Mucosa of descending colon (tissue), 3 donors: ENCODE measurements at regions not wholly inside any gene's neighbourhood (a gene's known extent, or its start where the extent isn't known, plus 50 kb on each side); places are given as distances from the start of the nearest gene placed in this dataset.

Experiments
- ATAC-seq: fragments of 200-7000 bp; cut with Tn5 transposase; one replicate; pipeline ENCODE4 v1.9.1; 2020; ENCODE audit warnings: mild to moderate bottlenecking, moderate library complexity
- DNase-seq, 3 donors: peaks; one replicate each; pipeline ENCODE4 v3.0.0-alpha.2; 2020
- H3K36me3 ChIP-seq: fragments of 200-600 bp; one replicate; pipeline ENCODE4 v1.8.0; 2021; ENCODE audit warnings: low read depth, mild to moderate bottlenecking
- H3K4me1 ChIP-seq: fragments of 200-600 bp; one replicate; pipeline ENCODE4 v1.8.0; 2021; ENCODE audit warnings: low read depth, mild to moderate bottlenecking
- H3K4me3 ChIP-seq: fragments of 200-600 bp; one replicate; pipeline ENCODE4 v1.8.0; 2021; ENCODE audit warnings: mild to moderate bottlenecking
- H3K9me3 ChIP-seq: fragments of 200-600 bp; one replicate; pipeline ENCODE4 v1.8.0; 2021; ENCODE audit warnings: mild to moderate bottlenecking
- CTCF ChIP-seq: fragments of 200-600 bp; IDR thresholded peaks from one replicate; pipeline ENCODE4 v1.8.0; 2022; ENCODE audit warnings: antibody characterized with exemption, mild to moderate bottlenecking
- intact Hi-C, 2 donors: fragments of 100-400 bp; cut with DNase I in 1 of 2; cut with micrococcal nuclease in 1 of 2; formaldehyde crosslinking; loops; one replicate each; pipeline versions ENCODE4 v1.11.0 to v1.11.1; 2022; cut with DNase I, micrococcal nuclease
- donor health status: DM: no; HTN: no; CAD: no; lungs with moderate emphysema.
- donor health status: DM: no; HTN: no; CAD: no.
- donor health status: DM: no; HTN: yes; CAD: no.

DNA sequence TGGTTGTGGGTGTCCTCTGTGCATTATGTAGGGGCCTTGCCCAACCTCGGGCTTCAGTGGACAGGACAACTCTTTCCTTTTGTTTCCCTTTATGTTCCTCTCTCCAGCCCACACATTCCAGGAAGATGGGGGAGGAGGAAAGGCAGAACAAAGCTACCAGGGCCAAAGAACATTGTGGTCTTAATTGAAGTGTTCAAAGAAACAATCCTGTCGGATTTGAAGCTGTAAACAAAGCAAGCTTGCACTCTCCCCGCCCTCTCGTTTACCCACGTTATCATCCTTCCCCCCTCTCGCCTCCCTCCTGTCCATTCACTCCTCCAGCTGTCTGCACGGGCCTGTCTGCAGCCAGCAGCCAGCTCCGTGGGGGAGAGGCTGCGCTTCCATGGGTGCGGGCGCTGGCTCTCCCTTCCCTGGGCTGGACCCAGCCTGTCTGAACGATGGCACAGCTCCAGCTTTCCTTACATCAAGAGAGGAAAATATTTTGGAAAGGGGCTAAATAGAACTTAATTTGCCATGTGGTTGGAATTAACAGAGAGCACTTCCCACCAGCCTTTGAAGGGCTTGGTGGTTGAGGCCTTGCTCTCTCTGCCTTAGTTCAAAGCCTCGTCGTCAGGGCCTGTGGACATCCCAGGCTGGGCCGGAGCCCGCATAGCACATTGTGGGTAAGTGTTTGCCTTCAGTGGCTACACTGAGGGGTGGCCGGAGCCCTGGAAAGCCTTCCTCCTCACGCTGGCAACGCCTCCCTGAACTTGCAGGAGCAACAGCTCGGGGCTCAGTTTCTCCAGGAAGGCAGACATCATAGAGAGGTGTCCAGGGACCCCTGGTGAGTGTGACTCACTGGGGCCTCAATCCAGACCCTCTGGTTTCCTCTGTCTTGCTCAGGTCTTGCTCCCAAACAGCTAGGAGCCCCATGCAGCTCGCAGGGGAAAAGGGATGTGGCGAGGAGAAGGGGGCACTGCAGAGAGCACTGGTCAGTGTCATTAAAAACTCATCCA lies 60.6 kb upstream of the HS6ST1 start:
- H3K9me3 ChIP-seq = no peaks in the 10 kb centered on the region
- H3K4me1 ChIP-seq = no peaks in the 10 kb centered on the region
- no peak overlapping the region for H3K4me3 ChIP-seq
- intact Hi-C loops = no loop called here
- DNase-seq = peak in 2 of 3 donors; percentile 14 to 69
- ATAC-seq = peak; percentile 52
- no peak for TF ChIP-seq CTCF
- no peaks in the 10 kb centered on the region for H3K36me3 ChIP-seq

DNA sequence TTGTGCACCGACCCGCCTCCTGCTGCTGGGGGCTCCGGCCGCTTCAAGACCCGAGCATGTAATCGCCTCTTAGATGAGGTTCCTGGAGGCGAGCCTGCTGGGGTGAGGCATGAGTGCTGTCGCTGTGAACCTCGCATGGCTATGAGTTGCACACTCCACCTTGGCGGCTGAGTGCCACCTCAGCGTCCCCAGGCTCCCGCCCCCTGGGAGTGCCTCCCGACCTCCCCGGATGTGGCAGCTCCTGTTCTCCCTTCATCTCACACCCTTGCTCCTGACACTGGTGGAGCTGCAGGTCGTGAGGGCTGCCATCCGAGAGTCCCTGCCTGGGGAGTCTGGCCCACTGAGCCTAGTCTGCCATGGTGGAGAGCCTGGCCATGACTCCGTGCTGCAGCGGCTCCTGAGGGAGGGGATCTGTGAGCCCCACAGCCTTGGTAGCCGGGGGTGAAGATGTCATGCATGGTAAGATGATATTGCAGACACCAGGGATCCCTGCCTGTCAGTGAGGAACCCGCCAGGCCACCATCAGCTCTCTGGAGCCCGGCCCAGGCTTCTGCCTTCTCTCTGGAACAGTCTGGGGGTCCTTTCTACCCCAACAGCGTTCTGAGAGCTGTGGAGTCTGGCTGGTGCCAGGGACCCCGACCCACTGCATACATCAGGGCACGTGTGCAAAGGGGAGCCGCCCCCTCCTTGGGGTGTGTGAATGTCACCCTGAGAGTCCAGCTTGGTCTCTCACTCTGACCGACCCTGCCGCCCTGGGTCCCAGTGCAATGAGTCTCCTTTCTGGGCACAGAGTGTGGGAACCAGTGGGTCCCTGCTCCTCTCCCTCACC lies 61.6 kb upstream of the HS6ST1 start:
- H3K9me3 ChIP-seq = no peaks in the 10 kb centered on the region
- no peak overlapping the region for H3K4me3 ChIP-seq
- ATAC-seq = no peak
- DNase-seq = peak in 1 of 3 donors; percentile 45
- intact Hi-C loops = no loop called here
- no peaks in the 10 kb centered on the region for H3K4me1 ChIP-seq
- no peaks in the 10 kb centered on the region for H3K36me3 ChIP-seq
- TF ChIP-seq CTCF = no peak

GRCh38 chr2:128380961-128381938 lies 62.6 kb upstream of the HS6ST1 start:
- intact Hi-C loops = no loop called here
- Histone ChIP-seq H3K4me3 (no peak overlapping the region), H3K36me3 (no peaks in the 10 kb centered on the region), H3K4me1 (no peaks in the 10 kb centered on the region), H3K9me3 (no peaks in the 10 kb centered on the region)
- TF ChIP-seq CTCF = no peak
- ATAC-seq (no peak), DNase-seq (peak in 1 of 3 donors; percentile 50)

- DNase-seq = peak in 1 of 3 donors; percentile 17
- TF ChIP-seq CTCF = no peak
These were observed 65.8 kb upstream of the HS6ST1 start for GRCh38 chr2:128384446-128384845.

GRCh38 chr2:128384956-128385355 lies 66.3 kb upstream of the HS6ST1 start:
- no peak for ATAC-seq
- H3K4me3 ChIP-seq = no peak overlapping the region
- intact Hi-C loops = no loop called here
- no peaks in the 10 kb centered on the region for H3K4me1 ChIP-seq
- H3K36me3 ChIP-seq = no peaks in the 10 kb centered on the region
- TF ChIP-seq CTCF = no peak
- DNase-seq = peak in 1 of 3 donors; percentile 41
- H3K9me3 ChIP-seq = no peaks in the 10 kb centered on the region

More at GRCh38 chr2:128384446-128384845, 65.8 kb upstream of the HS6ST1 start:
- Histone ChIP-seq H3K36me3 (no peaks in the 10 kb centered on the region), H3K4me1 (no peaks in the 10 kb centered on the region), H3K4me3 (no peak overlapping the region), H3K9me3 (no peaks in the 10 kb centered on the region)
- intact Hi-C loops = no loop called here
- no peak for ATAC-seq
